ENCODE measurements at regions not wholly inside any gene's neighbourhood (a gene's known extent, or its start where the extent isn't known, plus 50 kb on each side); places are given as distances from the start of the nearest gene placed in this dataset.
A peak's percentile ranks its signal among the peaks of the same experiment; 100 is the strongest.
"Not testable (repeated sequence)": the region's sequence is repeated elsewhere in the genome, so short reads cannot be mapped to it uniquely, and the experiment has no call there.

DNA sequence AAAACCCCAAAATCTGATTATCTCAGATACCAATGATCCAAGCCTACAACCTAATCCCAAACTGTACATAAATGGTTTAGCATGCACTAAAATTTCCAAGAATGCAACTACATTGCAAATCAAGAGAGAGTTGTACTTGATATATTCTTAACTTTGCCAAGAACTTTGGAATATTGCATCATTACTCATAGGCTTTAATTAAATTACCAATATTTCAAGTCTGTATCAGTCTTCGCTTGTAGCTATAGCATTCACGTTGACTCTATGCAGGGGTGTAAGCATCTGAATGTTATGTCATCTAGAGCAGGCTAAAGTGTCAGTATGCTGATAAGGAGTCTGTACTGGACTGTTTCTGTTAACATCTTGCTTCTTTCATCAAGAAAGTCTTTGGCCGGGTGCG, 56.3 kb downstream of the FOXI3 start:
- no peak for DNase-seq

DNA sequence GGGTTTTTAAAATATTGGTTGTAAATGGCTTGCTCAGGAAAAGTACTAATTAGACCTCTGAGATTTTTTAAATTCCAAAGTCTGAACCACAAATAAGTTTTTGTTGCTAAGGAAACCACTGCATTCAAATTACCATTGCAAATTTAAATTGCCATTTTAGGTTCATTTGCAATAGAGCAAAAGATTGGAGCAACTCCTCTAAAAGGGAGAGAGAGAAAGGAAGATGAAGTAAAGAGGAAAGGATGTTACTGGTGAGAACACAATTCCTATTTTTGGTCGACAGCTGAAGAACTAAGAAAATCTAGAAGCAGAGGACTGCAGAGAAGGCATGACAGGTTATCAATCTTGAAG, 74.9 kb downstream of the FOXI3 start:
- no peak for DNase-seq

DNA sequence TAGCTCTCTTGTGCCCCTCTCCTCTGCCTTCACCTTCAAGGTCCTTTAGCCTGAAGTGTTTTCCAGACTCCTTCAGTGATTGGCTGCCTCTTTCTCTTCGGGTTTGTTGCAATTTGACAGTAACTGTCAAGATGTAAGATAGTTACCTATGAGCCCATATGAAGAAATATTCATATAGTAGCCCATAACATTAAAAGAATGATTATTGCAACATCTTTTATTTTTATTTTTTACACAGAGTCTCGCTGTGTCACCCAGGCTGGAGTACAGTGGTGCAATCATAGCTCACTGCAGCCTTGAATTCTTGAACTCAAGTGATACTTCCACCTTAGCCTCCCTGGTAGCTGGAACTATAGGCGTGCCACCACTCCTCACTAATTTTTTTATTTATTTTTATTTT, 80.5 kb downstream of the FOXI3 start:
- no peak for DNase-seq

DNA sequence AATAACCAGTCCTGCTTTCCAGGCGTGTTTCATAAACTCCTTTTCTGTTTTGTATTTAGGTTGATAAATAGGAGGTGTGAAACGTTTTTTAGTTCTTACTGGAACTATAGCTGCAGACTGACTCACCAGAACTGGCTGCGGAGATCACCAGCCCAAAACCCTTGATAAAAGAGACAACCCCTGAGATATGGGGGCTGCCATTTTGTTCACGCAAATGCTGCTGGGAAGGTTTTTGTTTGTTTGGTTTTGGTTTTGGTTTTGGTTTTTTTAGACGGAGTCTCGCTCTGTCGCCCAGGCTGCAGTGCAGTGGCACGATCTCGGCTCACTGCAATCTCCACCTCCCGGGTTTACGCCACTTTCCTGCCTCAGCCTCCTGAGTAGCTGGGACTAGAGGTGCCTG, 87.1 kb downstream of the FOXI3 start:
- not testable (repeated sequence) for DNase-seq

DNA sequence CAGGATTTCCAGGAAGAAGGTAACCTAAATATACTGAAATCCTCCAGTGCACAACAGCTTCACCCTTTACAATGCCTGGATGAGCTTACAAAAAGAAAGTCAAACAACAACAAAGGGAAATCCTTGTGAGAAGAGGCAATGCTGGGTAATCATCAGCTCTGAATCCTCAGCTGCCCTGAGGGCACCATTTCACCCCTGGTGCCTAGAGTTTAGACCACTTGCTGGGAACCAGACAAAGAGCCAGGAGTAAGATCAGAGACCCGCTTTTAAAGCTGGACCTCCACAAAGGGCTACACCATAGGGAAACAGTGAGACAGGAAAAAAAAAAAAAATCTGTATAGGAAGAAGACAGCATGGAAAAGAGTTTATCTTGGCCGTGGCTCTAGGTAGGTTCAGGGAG, 97.0 kb downstream of the FOXI3 start:
- no peak for DNase-seq

DNA sequence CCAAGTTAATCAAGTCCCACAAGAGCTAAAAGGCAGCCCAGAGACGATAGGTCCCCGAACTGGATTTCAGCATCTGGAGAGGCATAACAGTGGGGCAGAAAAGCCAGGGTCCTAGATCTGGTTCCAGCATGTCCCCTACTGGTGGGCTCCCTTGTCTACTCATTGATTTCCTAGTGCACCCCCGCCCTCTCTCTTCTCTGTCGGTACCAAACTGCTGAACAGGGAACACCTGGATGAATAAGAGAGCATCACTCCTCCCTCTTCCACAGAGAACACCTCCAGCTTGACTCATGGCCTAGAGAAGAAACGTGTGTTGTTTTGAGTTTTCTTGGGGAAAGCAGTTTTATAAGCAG, 101.3 kb downstream of the FOXI3 start:
- DNase-seq: no peak

DNA sequence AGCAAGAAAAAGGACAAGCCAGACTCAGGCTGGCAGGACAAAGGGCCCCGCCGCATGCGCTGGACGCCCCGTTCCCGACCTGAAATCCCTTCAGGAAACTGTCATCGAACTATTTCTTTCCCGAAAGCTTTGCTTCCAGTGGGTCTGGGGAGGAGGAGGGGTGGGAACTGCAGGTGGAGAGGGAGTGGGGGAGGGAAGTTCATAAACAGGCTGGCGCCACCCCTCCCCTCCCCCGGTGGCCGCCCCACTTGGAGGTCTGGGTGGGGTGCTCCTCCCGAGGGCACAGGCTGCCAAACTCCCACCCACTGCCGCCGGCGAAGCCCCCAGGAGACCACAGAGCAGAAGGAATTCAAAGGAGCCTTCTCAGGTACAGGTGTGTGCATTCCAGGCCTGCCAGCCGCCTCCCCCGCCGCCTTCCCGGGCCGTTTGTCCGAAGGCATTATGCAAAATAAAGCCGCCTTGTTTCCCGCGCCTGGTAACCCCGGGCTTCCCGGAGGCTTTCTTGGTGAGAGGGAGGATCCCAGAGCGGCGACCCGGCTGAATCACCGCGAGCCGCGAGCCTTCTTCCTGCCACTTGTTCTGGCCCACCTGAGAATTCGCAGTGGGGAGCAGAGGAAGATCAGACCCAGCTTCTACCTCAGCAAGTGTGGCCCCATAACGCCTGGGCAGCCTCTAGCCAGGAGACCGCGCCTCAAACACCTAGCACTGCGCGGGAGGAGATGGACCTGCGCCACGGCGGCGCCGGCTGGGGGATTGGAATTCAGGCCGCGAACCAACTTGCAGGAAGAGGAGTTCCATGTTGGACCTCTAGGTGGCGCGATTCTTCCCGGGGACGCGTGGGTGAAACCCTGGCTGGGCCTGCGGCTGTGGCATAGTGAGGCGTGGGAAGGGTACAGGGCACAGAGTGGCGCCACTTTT, 101.9 kb downstream of the FOXI3 start:
- peak; percentile 14 for DNase-seq

DNA sequence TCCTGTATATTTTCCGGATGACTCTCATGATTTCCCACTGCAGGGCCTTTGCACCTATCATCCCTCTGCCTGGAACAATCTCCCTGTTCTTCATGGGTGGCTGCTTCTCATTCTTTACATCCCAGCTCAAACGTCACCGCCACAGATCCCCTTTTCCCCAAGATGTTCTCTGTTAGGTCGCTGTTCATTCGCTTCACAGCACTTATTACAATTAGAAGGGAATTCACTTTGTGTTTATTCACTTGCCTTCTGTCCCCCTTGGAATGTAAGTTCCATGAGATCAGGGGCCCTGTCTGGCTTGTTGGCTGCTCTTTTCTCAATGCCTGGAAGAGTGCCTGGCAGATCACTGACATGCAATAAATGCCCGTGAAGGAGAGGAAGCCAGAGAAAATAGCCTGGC, 106.7 kb downstream of the FOXI3 start:
- DNase-seq: no peak

DNA sequence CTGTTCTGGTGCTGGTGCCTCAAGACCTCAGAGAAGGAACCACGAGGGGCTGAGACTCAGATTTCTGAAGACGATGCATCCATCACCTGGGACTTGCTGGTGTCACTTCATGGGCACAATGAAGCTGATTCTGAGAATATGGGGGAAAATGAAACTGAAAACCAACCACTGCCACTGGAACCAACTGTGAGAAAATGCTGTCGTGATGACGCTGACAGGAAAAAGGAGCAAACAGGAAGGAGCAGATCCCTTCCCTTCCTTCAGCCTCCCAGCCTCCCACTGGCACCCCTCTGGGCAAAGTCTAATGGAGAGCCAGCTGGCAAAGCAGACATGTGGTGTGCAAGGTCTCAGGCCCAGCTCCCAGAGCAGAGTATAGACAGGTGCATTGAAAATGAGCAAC, 109.7 kb downstream of the FOXI3 start:
- DNase-seq: no peak

DNA sequence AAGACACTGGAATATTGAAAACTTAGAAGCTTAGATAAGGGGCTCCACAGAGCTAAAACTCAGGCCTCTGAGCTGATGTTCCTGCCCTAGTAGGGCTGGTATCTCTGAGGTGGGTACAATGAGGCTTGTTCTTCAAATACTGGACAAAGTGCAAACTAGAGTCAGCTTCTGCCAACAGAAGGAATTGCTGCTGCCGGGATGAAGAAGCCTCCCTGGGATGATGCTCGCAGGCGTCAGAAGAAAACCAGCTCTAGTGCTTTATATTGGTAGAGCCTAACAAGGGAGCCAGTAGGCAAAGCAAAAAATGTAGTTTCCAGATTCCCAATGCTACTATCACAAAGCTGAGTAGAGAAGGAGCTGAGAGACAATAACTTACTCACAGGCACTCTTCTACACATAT, 118.1 kb downstream of the FOXI3 start:
- no peak for DNase-seq

DNA sequence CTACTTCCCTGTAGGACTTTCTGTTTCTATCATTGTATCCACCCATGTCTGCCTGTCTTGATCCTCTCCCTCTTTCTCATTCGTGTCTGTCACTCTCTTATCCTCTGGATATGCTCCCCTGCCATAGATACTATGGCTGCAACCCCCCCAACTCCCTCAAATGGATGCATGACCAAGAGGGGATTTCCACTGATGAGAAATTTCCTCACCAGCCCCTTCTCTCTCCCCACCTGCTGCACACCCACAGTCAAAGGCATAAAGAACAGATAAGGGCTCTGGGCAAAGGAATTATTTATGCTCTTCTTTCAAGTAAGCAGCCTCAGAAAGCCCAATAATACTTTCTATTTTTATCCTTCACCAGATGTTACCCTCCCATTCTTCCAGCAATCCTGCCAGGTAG, 121.3 kb downstream of the FOXI3 start:
- DNase-seq: no peak

DNA sequence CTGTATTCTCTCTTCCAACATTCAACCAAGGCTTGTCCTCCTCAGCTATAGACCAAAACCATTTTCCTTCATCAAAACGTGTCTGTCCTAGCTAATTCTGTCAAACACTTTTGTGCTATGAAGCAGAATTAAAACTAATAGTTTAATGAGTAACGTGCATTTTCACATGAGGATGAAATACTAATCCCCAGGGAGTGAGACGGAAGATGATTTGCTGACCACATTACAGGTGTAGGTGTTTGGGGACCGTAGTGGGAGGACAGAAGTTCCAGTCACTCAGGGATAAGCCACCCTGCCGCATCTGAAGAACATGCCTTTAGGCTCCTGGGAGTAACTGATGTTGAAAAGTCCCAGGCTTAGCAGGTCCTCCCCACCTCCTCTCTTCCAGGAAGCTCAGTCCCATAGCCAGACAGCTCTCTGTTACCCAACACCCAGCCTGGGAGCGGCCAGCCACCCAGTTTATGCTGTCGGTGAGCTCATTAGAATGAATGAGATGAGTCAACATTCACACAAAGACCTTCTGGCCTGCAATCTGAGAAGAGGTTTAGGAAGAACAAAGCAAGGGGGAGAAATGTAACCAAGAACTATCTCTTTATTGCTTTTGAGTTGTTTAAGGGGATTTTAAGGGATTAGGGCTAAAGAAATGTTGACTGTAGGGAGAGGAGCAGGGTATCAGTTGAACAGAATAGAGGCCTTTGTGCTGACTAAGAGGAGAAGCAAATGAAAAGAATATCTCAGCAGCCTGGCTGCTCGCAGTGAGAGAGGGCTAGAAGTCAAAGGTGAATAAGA, 122.5 kb downstream of the FOXI3 start:
- DNase-seq: no peak

DNA sequence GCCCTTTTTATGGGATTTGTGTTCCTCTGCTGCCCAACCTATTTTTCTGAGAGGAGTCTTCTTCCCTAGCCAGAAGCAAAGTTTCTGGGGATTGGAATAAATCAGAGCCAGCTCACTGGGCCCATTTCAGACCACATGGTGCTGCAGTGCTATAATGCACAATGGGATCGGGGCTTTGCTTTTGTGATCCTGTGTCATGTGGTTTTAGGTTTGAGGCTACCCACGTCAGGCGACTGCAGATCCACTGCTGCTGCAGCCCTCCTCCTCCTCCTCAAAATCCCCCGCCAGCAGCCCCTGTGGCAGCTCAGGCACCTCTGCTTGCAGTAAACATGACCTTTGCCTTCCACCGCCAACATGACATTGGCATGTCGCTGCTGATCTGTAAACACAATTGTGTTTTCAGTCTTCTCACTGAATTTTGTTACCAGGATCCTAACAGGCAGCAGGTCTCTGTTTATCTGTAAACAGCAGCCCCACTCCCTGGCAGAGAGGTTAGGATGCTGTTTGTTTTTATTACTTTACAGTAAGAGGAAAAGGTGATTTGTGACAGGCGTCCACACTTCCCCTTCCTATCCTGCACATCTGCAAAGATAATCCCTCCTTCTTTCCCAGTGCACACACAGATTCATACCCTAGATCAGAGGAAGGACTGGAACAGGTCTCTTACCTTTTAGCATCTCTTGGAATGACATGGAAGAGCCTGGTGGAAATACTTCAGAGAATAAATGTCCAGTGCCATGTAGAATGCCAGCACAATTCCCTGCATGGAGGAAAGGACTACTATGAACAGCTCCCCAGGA, 130.8 kb downstream of the FOXI3 start:
- no peak for DNase-seq

DNA sequence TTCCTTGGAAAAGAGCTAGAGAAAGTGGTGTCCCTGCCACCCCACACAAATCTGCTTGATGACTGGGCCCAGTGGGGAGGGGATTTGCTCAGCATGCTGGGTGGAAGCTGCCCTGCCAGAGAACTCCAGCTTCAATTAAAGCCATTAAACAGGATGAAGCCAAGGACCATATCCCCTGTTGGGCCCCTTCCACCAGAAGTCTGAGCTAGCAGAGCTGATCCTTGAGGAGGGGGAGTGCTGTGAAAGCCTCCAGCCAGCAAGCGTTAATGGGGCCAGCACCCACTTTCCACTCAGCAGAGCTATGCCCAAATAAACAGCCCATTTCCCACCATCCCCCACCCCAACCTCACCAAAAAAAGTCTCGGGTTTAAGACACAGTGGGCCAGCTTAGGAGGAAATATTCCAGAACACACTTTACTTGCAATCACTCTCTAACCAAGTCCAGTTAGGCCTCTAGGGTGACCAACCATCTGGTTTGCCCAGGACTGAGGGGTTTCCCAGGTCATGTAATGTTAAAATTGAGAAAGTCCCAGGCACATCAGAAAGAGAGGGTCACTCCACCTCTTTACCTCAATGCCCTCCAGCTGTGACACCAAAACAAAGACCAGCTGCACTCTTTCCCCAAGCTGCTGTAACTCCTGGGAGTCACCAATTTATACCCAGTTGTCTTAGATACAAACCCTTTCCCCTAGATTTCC, 132.3 kb downstream of the FOXI3 start:
- no peak for DNase-seq

DNA sequence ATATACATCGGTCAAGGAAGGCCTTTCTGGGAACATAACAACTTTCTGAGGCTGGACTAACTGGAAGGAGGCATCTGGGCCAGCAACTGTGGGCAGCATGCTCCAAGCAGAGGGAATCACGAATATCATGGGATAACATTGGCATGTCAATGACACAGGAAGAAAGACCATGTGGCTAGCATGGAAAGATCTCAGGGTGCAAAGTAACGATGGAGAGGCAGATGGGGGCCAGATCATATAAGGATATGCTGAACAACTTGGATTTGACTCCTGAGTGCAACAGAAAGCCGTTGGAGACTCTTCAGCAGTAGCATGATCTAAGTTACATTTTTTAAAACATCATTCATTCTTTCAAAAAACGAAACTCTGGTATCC, 133.6 kb downstream of the FOXI3 start:
- DNase-seq: no peak

DNA sequence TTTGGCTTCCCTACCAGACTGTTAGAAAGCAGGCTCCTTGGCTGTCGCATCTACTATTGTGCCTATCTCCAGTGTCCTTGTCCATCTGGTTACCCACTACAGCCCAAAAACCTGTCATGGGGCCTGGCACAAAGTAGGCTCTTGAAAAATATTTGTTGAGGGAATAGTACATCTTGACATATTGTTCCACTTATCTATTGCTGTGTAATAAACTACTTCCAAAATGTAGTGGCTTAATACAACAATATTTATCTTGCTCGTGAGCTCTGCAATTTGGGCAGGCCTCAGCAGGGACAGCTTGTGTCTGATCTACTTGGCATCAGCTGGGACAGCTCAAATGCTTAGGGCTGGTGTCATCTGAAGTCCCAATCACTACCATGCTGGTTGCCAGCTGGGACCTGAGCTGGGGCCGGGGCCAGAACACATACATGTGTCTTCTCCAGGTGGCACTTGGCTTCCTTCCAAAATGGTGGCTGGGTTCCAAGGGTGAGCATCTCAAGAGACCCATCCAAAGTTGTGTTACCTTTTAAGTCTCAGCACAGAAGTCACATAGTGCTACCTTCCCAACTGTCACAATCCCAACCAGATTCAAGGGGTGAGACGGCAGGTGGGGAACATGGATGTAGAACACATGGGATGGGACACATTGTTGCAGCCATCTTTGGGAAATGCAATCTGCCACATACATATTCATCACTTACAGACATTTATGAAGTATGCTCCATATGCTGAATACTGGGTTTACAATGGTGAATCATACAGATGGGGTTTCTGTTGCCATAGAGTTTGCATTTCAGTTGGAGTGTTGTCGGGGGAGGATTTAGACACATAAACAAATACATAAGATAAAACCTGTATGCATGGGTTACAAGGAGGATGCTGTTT, 134.2 kb downstream of the FOXI3 start:
- DNase-seq: no peak

DNA sequence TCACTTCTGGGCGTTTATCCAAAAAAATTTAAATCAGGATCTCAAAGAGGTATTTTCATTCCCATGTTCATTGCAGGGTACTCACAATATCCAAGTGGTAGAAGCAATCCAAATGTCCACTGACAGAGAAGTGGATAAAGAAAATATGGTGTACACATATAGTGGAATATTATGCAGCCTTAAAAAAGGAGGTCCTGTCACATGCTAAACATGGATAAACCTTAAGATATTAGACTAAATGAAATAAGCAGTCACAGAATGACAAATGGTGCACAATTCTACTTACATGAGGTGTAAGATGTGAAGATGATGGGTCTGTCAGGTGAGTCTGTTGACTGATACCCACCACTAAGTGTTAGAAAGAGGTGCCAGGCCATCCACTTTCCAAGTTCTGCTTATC, 140.6 kb downstream of the THNSL2 start:
- no peak for DNase-seq

DNA sequence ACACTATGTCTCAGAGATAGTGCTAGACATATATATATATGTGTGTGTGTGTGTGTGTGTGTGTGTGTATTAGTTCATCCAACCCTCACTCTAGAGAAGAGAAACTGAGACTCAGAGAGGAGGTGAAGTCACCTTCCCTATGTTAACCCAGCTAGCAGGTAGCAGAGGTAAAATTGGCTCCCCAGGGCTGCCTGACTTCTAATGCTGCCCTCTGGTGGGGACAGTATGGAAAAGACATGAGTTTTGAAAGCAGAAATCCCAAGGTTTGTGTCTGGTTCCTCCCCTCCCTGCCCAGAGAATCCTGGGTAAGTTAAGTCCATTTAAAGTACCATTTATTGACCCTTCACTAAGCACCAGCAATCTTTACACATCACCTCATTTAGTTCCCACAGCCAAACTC, 137.7 kb downstream of the THNSL2 start:
- DNase-seq: no peak

DNA sequence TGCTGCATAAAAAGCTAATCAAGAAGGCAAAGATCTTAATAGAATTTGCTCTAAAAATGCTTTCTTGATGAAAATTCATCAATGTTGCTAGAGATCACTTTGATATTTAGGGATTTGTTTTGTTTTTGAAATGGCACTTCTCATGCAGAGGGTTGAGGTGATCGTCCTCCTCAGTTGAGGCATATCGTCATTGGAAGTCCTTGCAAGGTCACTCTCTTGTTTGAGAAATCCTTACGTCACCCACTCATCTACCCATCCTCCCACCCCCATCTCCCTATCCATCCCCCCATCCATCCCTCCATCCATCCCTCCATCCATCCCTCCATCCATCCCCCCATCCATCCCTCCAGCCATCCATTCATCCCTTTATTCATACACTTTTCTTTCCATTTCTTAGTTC, 133.7 kb downstream of the THNSL2 start:
- no peak for DNase-seq

DNA sequence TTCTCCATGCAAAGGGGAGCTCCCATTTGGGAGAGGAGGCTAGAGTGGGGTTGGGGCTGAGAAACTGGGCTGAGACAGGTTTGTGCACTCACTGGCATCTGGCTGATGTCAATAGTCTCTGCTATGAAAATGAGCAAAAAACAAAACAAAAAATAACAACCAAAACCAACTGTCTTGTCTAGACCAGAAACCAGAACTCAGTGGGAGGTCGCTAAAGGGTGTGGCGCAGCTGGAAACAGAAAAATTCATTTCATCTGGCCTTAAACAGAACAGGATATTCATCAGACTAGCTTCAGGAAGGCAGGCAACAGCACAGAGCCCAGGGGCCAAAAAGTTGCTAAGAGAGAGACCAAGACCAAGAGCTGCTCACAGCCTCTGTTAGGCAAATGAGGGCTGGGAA, 126.1 kb downstream of the THNSL2 start:
- no peak for DNase-seq
